HG03520 (cell line): ENCODE measurements at regions not wholly inside any gene's neighbourhood (a gene's known extent, or its start where the extent isn't known, plus 50 kb on each side); places are given as distances from the start of the nearest gene placed in this dataset.
"Not testable (repeated sequence)": the region's sequence is repeated elsewhere in the genome, so short reads cannot be mapped to it uniquely, and the experiment has no call there.

ENCODE experiments used
- ATAC-seq: cut with Tn5 transposase; IDR thresholded peaks from one replicate; pipeline ENCODE4 v1.9.1; 2021; ENCODE audit warnings: mild to moderate bottlenecking, moderate library complexity; ENCODE audit not compliant: unreplicated experiment

GRCh38 chr12:116327992-116328391, 50.5 kb upstream of the MED13L start:
- ATAC-seq = not testable (repeated sequence)

- no peak for ATAC-seq
These were observed 54.4 kb upstream of the MED13L start for GRCh38 chr12:116331876-116332275.

GRCh38 chr12:116332705-116333380, 55.4 kb upstream of the MED13L start:
- no peak for ATAC-seq

- ATAC-seq = no peak
These were observed 55.9 kb upstream of the MED13L start for GRCh38 chr12:116333402-116333801.

- ATAC-seq = peak; percentile 79
These were observed 59.1 kb upstream of the MED13L start for GRCh38 chr12:116336542-116337065.

- no peak for ATAC-seq
These were observed 59.8 kb upstream of the MED13L start for GRCh38 chr12:116337312-116337711.

- ATAC-seq = no peak
These were observed 60.8 kb upstream of the MED13L start for GRCh38 chr12:116338064-116338846.

- ATAC-seq = no peak
These were observed 61.6 kb upstream of the MED13L start for GRCh38 chr12:116339062-116339461.

GRCh38 chr12:116339800-116340371, 62.4 kb upstream of the MED13L start:
- ATAC-seq = no peak

GRCh38 chr12:116343331-116343884, 65.9 kb upstream of the MED13L start:
- ATAC-seq = no peak

- ATAC-seq = no peak
These were observed 68.7 kb upstream of the MED13L start for GRCh38 chr12:116346222-116346621.

GRCh38 chr12:116346741-116347140, 69.2 kb upstream of the MED13L start:
- ATAC-seq = no peak

- no peak for ATAC-seq
These were observed 69.8 kb upstream of the MED13L start for GRCh38 chr12:116347265-116347664.

- no peak for ATAC-seq
These were observed 74.9 kb upstream of the MED13L start for GRCh38 chr12:116352315-116352835.

- no peak for ATAC-seq
These were observed 76.5 kb upstream of the MED13L start for GRCh38 chr12:116353958-116354357.

- no peak for ATAC-seq
These were observed 77.0 kb upstream of the MED13L start for GRCh38 chr12:116354534-116354933.

GRCh38 chr12:116354950-116355783, 77.7 kb upstream of the MED13L start:
- no peak for ATAC-seq

- ATAC-seq = no peak
These were observed 81.0 kb upstream of the MED13L start for GRCh38 chr12:116358536-116358892.

- ATAC-seq = peak; percentile 95
These were observed 81.6 kb upstream of the MED13L start for GRCh38 chr12:116358893-116359761.
